Breast epithelium (tissue), 4 donors: ENCODE measurements at regions not wholly inside any gene's neighbourhood (a gene's known extent, or its start where the extent isn't known, plus 50 kb on each side); places are given as distances from the start of the nearest gene placed in this dataset.
"Not testable (repeated sequence)": the region's sequence is repeated elsewhere in the genome, so short reads cannot be mapped to it uniquely, and the experiment has no call there.

ENCODE experiments used
- DNase-seq, 2 donors: peaks; one replicate each; pipeline ENCODE4 v3.0.0-alpha.2; 2019; ENCODE audit warnings: low spot score in 2 of 2
- H3K27ac ChIP-seq, 2 donors: fragments of 200-600 bp; sonication (generic) in 1 of 2; one replicate each; pipeline ENCODE4 v1.5.1; 2016 to 2019; ENCODE audit warnings: mild to moderate bottlenecking in 1 of 2
- H3K27me3 ChIP-seq, 2 donors: fragments of 200-600 bp; sonication (generic) in 1 of 2; one replicate each; pipeline versions ENCODE4 v1.5.1 to v1.6.0; 2017 to 2019; ENCODE audit warnings: control low read depth in 1 of 2, mild to moderate bottlenecking in 1 of 2
- H3K36me3 ChIP-seq: fragments of 200-600 bp; one replicate; pipeline ENCODE4 v1.5.1; 2019
- H3K4me1 ChIP-seq, 2 donors: fragments of 200-600 bp; sonication (generic); one replicate each; pipeline ENCODE4 v1.5.1; 2016 to 2019; ENCODE audit warnings: control low read depth in 1 of 2
- H3K4me3 ChIP-seq, 3 donors: fragments of 200-600 bp; sonication (generic); 1 replicate in 2 of 3; 2 replicates in 1 of 3; pipeline ENCODE4 v1.5.1; 2016 to 2019; ENCODE audit warnings: mild to moderate bottlenecking in 3 of 3, moderate library complexity in 2 of 3
- H3K9me3 ChIP-seq, 2 donors: fragments of 200-600 bp; sonication (generic) in 1 of 2; one replicate each; pipeline ENCODE4 v1.5.1; 2016 to 2019; ENCODE audit warnings: control low read depth in 1 of 2
- CTCF ChIP-seq, 3 donors: fragments of 450-650 bp; IDR thresholded peaks; one replicate each; pipeline ENCODE4 v1.5.1; 2016 to 2017; ENCODE audit warnings: antibody characterized with exemption in 3 of 3, mild to moderate bottlenecking in 3 of 3, moderate library complexity in 3 of 3
- POLR2A ChIP-seq: fragments of 450-650 bp; IDR thresholded peaks from one replicate; pipeline ENCODE4 v1.6.1; 2016; ENCODE audit warnings: antibody characterized with exemption, mild to moderate bottlenecking, moderate library complexity
- POLR2AphosphoS5 ChIP-seq, 3 donors: sonication (generic); formaldehyde crosslinking; IDR thresholded peaks; one replicate each; pipeline ENCODE4 v1.6.1; 2017; ENCODE audit warnings: antibody characterized with exemption in 3 of 3
- intact Hi-C: fragments of 100-400 bp; cut with DNase I; formaldehyde crosslinking; loops from one replicate; pipeline ENCODE4 v1.15.1; 2023; ENCODE audit warnings: low total_unique reads

- intact Hi-C loops: no loop called here
- no peak for TF ChIP-seq POLR2A
- TF ChIP-seq CTCF (IDR thresholded peaks at IDR 0.05): no peak
- no peak for TF ChIP-seq POLR2AphosphoS5 (IDR thresholded peaks at IDR 0.05)
- no peaks in the 10 kb centered on the region for H3K4me1 ChIP-seq
- DNase-seq: no peak
- no peaks in the 10 kb centered on the region for H3K36me3 ChIP-seq
- H3K4me3 ChIP-seq: no peak overlapping the region
- no peaks in the 10 kb centered on the region for H3K9me3 ChIP-seq
- H3K27ac ChIP-seq: no peak overlapping the region
- H3K27me3 ChIP-seq: no peaks in the 10 kb centered on the region
These were observed 123.6 kb upstream of the KIF5B start for GRCh38 chr10:32179836-32180235.

- H3K27me3 ChIP-seq, H3K4me3 ChIP-seq, H3K27ac ChIP-seq, H3K4me1 ChIP-seq, DNase-seq, H3K9me3 ChIP-seq, intact Hi-C loops, H3K36me3 ChIP-seq: not testable (repeated sequence)
These were observed 121.4 kb upstream of the KIF5B start for GRCh38 chr10:32177594-32177993.

- no peaks in the 10 kb centered on the region for H3K9me3 ChIP-seq
- DNase-seq: no peak
- H3K36me3 ChIP-seq: no peaks in the 10 kb centered on the region
- H3K4me1 ChIP-seq: no peaks in the 10 kb centered on the region
- intact Hi-C loops: no loop called here
- H3K27me3 ChIP-seq: no peaks in the 10 kb centered on the region
- H3K27ac ChIP-seq: no peak overlapping the region
- TF ChIP-seq POLR2A: no peak
- no peak for TF ChIP-seq POLR2AphosphoS5 (IDR thresholded peaks at IDR 0.05)
- TF ChIP-seq CTCF (IDR thresholded peaks at IDR 0.05): no peak
- H3K4me3 ChIP-seq: no peak overlapping the region
These were observed 119.4 kb upstream of the KIF5B start for GRCh38 chr10:32175629-32176028.

- Histone ChIP-seq H3K36me3 (no peaks in the 10 kb centered on the region), H3K27me3 (no peaks in the 10 kb centered on the region), H3K4me3 (no peak overlapping the region), H3K27ac (no peak overlapping the region), H3K9me3 (no peaks in the 10 kb centered on the region), H3K4me1 (no peaks in the 10 kb centered on the region)
- no peak for DNase-seq
- no peak for TF ChIP-seq POLR2A
- no peak for TF ChIP-seq POLR2AphosphoS5 (IDR thresholded peaks at IDR 0.05)
- TF ChIP-seq CTCF (IDR thresholded peaks at IDR 0.05): no peak
- intact Hi-C loops: no loop called here
These were observed 118.2 kb upstream of the KIF5B start for GRCh38 chr10:32174349-32174893.

- Histone ChIP-seq H3K9me3 (no peaks in the 10 kb centered on the region), H3K36me3 (no peaks in the 10 kb centered on the region), H3K4me3 (no peak overlapping the region), H3K27ac (peak overlapping the region; percentile 75 to 85), H3K4me1 (no peaks in the 10 kb centered on the region), H3K27me3 (no peaks in the 10 kb centered on the region)
- DNase-seq: peak; percentile 62 to 74
- intact Hi-C loops: no loop called here
- peak in 1 of 3 donors; percentile 64 for TF ChIP-seq POLR2AphosphoS5 (IDR thresholded peaks at IDR 0.05)
- no peak for TF ChIP-seq POLR2A
- TF ChIP-seq CTCF (IDR thresholded peaks at IDR 0.05): no peak
These were observed 115.0 kb upstream of the KIF5B start for GRCh38 chr10:32171204-32171603.

- H3K4me1 ChIP-seq: no peaks in the 10 kb centered on the region
- no peak for DNase-seq
- no peak overlapping the region for H3K4me3 ChIP-seq
- H3K36me3 ChIP-seq: no peaks in the 10 kb centered on the region
- H3K27ac ChIP-seq: no peak overlapping the region
- no peaks in the 10 kb centered on the region for H3K9me3 ChIP-seq
- no peak for TF ChIP-seq POLR2A
- TF ChIP-seq POLR2AphosphoS5 (IDR thresholded peaks at IDR 0.05): no peak
- no peak for TF ChIP-seq CTCF (IDR thresholded peaks at IDR 0.05)
- intact Hi-C loops: no loop called here
- H3K27me3 ChIP-seq: no peaks in the 10 kb centered on the region
These were observed 113.3 kb upstream of the KIF5B start for GRCh38 chr10:32169556-32169955.
